H9 (cell line): ENCODE measurements at regions not wholly inside any gene's neighbourhood (a gene's known extent, or its start where the extent isn't known, plus 50 kb on each side); places are given as distances from the start of the nearest gene placed in this dataset.

Experiments
- DNase-seq: peaks from one replicate; pipeline ENCODE4 v3.0.0-alpha.2; 2017
- H2AFZ ChIP-seq: one replicate; pipeline ENCODE4 v1.6.1; 2013; ENCODE audit warnings: mild to moderate bottlenecking, low read length, control low read depth, moderate library complexity
- H2AK5ac ChIP-seq: 2 replicates; pipeline ENCODE4 v1.6.1; 2013; ENCODE audit warnings: low read length, control low read depth, mixed read lengths; ENCODE audit not compliant: insufficient read length
- H2BK120ac ChIP-seq: one replicate; pipeline ENCODE4 v1.6.1; 2013; ENCODE audit warnings: low read depth, mild to moderate bottlenecking, low read length, control low read depth, inconsistent platforms; ENCODE audit not compliant: poor library complexity, severe bottlenecking
- H2BK12ac ChIP-seq: 2 replicates; pipeline ENCODE4 v1.6.1; 2013; ENCODE audit warnings: low read length, control low read depth, mixed read lengths, low read depth; ENCODE audit not compliant: insufficient read length
- H2BK15ac ChIP-seq: 2 replicates; pipeline ENCODE4 v1.6.1; 2013; ENCODE audit warnings: low read depth, low read length, control low read depth
- H2BK20ac ChIP-seq: one replicate; pipeline ENCODE4 v1.6.1; 2013; ENCODE audit warnings: low read depth, mild to moderate bottlenecking, low read length, control low read depth, inconsistent platforms; ENCODE audit not compliant: poor library complexity, severe bottlenecking
- H2BK5ac ChIP-seq: 2 replicates; pipeline ENCODE4 v1.6.1; 2013; ENCODE audit warnings: low read length, control low read depth, mixed read lengths; ENCODE audit not compliant: insufficient read length
- H3K14ac ChIP-seq: 2 replicates; pipeline ENCODE4 v1.6.1; 2013; ENCODE audit warnings: low read length, control low read depth; ENCODE audit not compliant: insufficient read depth
- H3K18ac ChIP-seq: 2 replicates; pipeline ENCODE4 v1.6.1; 2013; ENCODE audit warnings: low read depth, mild to moderate bottlenecking, mixed read lengths, low read length, control low read depth; ENCODE audit not compliant: insufficient read length
- H3K23ac ChIP-seq: 2 replicates; pipeline ENCODE4 v1.6.1; 2013; ENCODE audit warnings: low read length, control low read depth, mixed read lengths, low read depth; ENCODE audit not compliant: insufficient read length
- H3K23me2 ChIP-seq: 2 replicates; pipeline ENCODE4 v1.6.1; 2013; ENCODE audit warnings: low read depth, mild to moderate bottlenecking, mixed read lengths, low read length, control low read depth; ENCODE audit not compliant: insufficient read length, poor library complexity, severe bottlenecking
- H3K27ac ChIP-seq: 2 replicates; pipeline ENCODE4 v1.5.1; 2013; ENCODE audit warnings: low read length, control low read depth, mixed read lengths, low read depth; ENCODE audit not compliant: insufficient read length
- H3K27me3 ChIP-seq: 2 replicates; pipeline ENCODE4 v1.6.1; 2013; ENCODE audit warnings: low read length, control low read depth, inconsistent platforms; ENCODE audit not compliant: insufficient read depth
- H3K4ac ChIP-seq: 2 replicates; pipeline ENCODE4 v1.6.1; 2013; ENCODE audit warnings: low read depth, mild to moderate bottlenecking, control low read depth, inconsistent platforms, low read length, moderate library complexity
- H3K4me1 ChIP-seq: 2 replicates; pipeline ENCODE4 v1.6.1; 2013; ENCODE audit warnings: low read length, control low read depth, inconsistent platforms; ENCODE audit not compliant: insufficient read depth
- H3K4me2 ChIP-seq: 2 replicates; pipeline ENCODE4 v1.6.1; 2013; ENCODE audit warnings: low read length, control low read depth, mixed read lengths; ENCODE audit not compliant: insufficient read length, insufficient read depth
- H3K56ac ChIP-seq: 2 replicates; pipeline ENCODE4 v1.6.1; 2013; ENCODE audit warnings: low read depth, mild to moderate bottlenecking, mixed read lengths, low read length, control low read depth; ENCODE audit not compliant: insufficient read length
- H3K79me1 ChIP-seq: 2 replicates; pipeline ENCODE4 v1.6.1; 2013; ENCODE audit warnings: low read depth, mild to moderate bottlenecking, moderate library complexity, low read length, control low read depth, inconsistent platforms; ENCODE audit not compliant: insufficient read depth, poor library complexity, severe bottlenecking
- H3K79me2 ChIP-seq: 2 replicates; pipeline ENCODE4 v1.6.1; 2013; ENCODE audit warnings: low read length, control low read depth, inconsistent platforms; ENCODE audit not compliant: insufficient read depth
- H3K9ac ChIP-seq: 2 replicates; pipeline ENCODE4 v1.6.1; 2013; ENCODE audit warnings: low read length, control low read depth, mixed read lengths; ENCODE audit not compliant: insufficient read length; ENCODE audit errors: extremely low read depth
- H3K9me3 ChIP-seq: one replicate; pipeline ENCODE4 v1.6.1; 2013; ENCODE audit warnings: low read depth, low read length, inconsistent platforms; ENCODE audit not compliant: control insufficient read depth
- H3T11ph ChIP-seq: one replicate; pipeline ENCODE4 v1.6.1; 2013; ENCODE audit warnings: mild to moderate bottlenecking, low read length, control low read depth, inconsistent platforms
- H4K20me1 ChIP-seq: one replicate; pipeline ENCODE4 v1.6.1; 2013; ENCODE audit not compliant: control insufficient read depth, insufficient read length, insufficient read depth
- H4K5ac ChIP-seq: 2 replicates; pipeline ENCODE4 v1.6.1; 2013; ENCODE audit warnings: low read depth, mild to moderate bottlenecking, mixed read lengths, low read length, control low read depth; ENCODE audit not compliant: insufficient read length
- H4K8ac ChIP-seq: replicated peaks from 2 replicates; pipeline ENCODE4 v1.6.1; 2013; ENCODE audit warnings: low read length, control low read depth, mixed read lengths, low read depth; ENCODE audit not compliant: insufficient read length
- H4K91ac ChIP-seq: 2 replicates; pipeline ENCODE4 v1.6.1; 2013; ENCODE audit warnings: low read depth, mild to moderate bottlenecking, moderate library complexity, mixed read lengths, low read length, control low read depth; ENCODE audit not compliant: insufficient read length
- H3K27ac Mint-ChIP-seq, 3 experiments: 2 replicates in 2 of 3; 3 replicates in 1 of 3; pipeline ENCODE4 v1.8.0; 2020 to 2021; ENCODE audit warnings: mixed read lengths in 3 of 3, mild to moderate bottlenecking in 1 of 3, moderate library complexity in 1 of 3
- H3K27me3 Mint-ChIP-seq: 2 replicates; pipeline ENCODE4 v1.8.0; 2021; ENCODE audit warnings: low read depth, mild to moderate bottlenecking, moderate library complexity, mixed read lengths
- H3K36me3 Mint-ChIP-seq, 3 experiments: 2 replicates in 2 of 3; 3 replicates in 1 of 3; pipeline ENCODE4 v1.8.0; 2020 to 2021; ENCODE audit warnings: low read depth in 3 of 3, mixed read lengths in 3 of 3; ENCODE audit not compliant: insufficient read depth in 1 of 3
- H3K4me1 Mint-ChIP-seq, 2 experiments: 2 replicates each; pipeline ENCODE4 v1.8.0; 2020; ENCODE audit warnings: mixed read lengths in 2 of 2
- H3K4me3 Mint-ChIP-seq, 2 experiments: 2 replicates in 1 of 2; 3 replicates in 1 of 2; pipeline ENCODE4 v1.8.0; 2020 to 2021; ENCODE audit warnings: mild to moderate bottlenecking in 2 of 2, mixed read lengths in 2 of 2, moderate library complexity in 1 of 2
- H3K9me3 Mint-ChIP-seq, 2 experiments: 2 replicates in 1 of 2; 3 replicates in 1 of 2; pipeline ENCODE4 v1.8.0; 2020; ENCODE audit warnings: mild to moderate bottlenecking in 2 of 2, mixed read lengths in 2 of 2, moderate library complexity in 1 of 2
- CTCF ChIP-seq: fragments of 200-600 bp; sonication (generic); conservative IDR thresholded peaks from 3 replicates; pipeline ENCODE4 v1.8.0; 2021; ENCODE audit warnings: antibody characterized with exemption, mild to moderate bottlenecking

- no peak for DNase-seq
- Mint-ChIP-seq H3K36me3 (peaks cover 0 to 19% (median 0%) of the 10 kb centered on the region in 3 experiments; a peak in 3 of 7 replicates), H3K4me3 (no peak overlapping the region), H3K27me3 (no peaks in the 10 kb centered on the region), H3K9me3 (peaks cover 2 to 14% of the 10 kb centered on the region in 2 experiments; a peak in 3 of 5 replicates), H3K4me1 (peaks cover 9% of the 10 kb centered on the region in 2 experiments), H3K27ac (no peak overlapping the region)
- no peak overlapping the region for H3K27ac ChIP-seq
- no peak for TF ChIP-seq CTCF
- H4K5ac ChIP-seq: no peak overlapping the region
- no peaks in the 10 kb centered on the region for H3K79me1 ChIP-seq
- no peak overlapping the region for H3K23ac ChIP-seq
- H3K9me3 ChIP-seq: no peaks in the 10 kb centered on the region
- no peaks in the 10 kb centered on the region for H3K79me2 ChIP-seq
- no peaks in the 10 kb centered on the region for H3K27me3 ChIP-seq
- H3K56ac ChIP-seq: no peak overlapping the region
- no peak overlapping the region for H4K8ac ChIP-seq
- no peak overlapping the region for H3K9ac ChIP-seq
- no peak overlapping the region for H3T11ph ChIP-seq
- no peak overlapping the region for H2BK12ac ChIP-seq
- H4K20me1 ChIP-seq: no peaks in the 10 kb centered on the region
- no peak overlapping the region for H2BK120ac ChIP-seq
- H3K4me1 ChIP-seq: no peaks in the 10 kb centered on the region
- no peak overlapping the region for H2BK5ac ChIP-seq
- H3K14ac ChIP-seq: no peak overlapping the region
- no peak overlapping the region for H4K91ac ChIP-seq
- no peak overlapping the region for H2BK20ac ChIP-seq
- H3K4me2 ChIP-seq: no peak overlapping the region
- H2BK15ac ChIP-seq: no peak overlapping the region
- H3K4ac ChIP-seq: no peak overlapping the region
- no peak overlapping the region for H2AFZ ChIP-seq
- no peaks in the 10 kb centered on the region for H3K23me2 ChIP-seq
- H3K18ac ChIP-seq: no peak overlapping the region
- no peak overlapping the region for H2AK5ac ChIP-seq
These were observed 921.4 kb upstream of the CELF2 start for GRCh38 chr10:10096296-10096695.
